Activated naive CD4-positive, alpha-beta T cell treated with anti-CD3 and anti-CD28 coated beads for 36 hours (primary cell): ENCODE measurements at regions not wholly inside any gene's neighbourhood (a gene's known extent, or its start where the extent isn't known, plus 50 kb on each side); places are given as distances from the start of the nearest gene placed in this dataset.
"Not testable (repeated sequence)": the region's sequence is repeated elsewhere in the genome, so short reads cannot be mapped to it uniquely, and the experiment has no call there.

ENCODE experiments used
- CTCF ChIA-PET: fragments of 350-600 bp; sonication (Branson Sonifier 250); formaldehyde crosslinking; loops from one replicate; lab custom pipeline; 2021; ENCODE audit warnings: antibody characterized with exemption; lab: Charles Lee
- DNase-seq: peaks from one replicate; pipeline ENCODE4 v3.0.0-alpha.2; 2020
- H3K27ac Mint-ChIP-seq: one replicate; pipeline ENCODE4 v1.8.0; 2021; ENCODE audit warnings: mild to moderate bottlenecking, mixed read lengths
- H3K27me3 Mint-ChIP-seq: one replicate; pipeline ENCODE4 v1.8.0; 2021; ENCODE audit warnings: low read depth, mixed read lengths
- H3K36me3 Mint-ChIP-seq: one replicate; pipeline ENCODE4 v1.8.0; 2021; ENCODE audit warnings: low read depth, mixed read lengths
- H3K4me1 Mint-ChIP-seq: one replicate; pipeline ENCODE4 v1.8.0; 2021; ENCODE audit warnings: low read depth, mixed read lengths
- H3K4me3 Mint-ChIP-seq: one replicate; pipeline ENCODE4 v1.8.0; 2021; ENCODE audit warnings: mild to moderate bottlenecking, moderate library complexity, mixed read lengths
- H3K9me3 Mint-ChIP-seq: one replicate; pipeline ENCODE4 v1.8.0; 2021; ENCODE audit warnings: mixed read lengths
- intact Hi-C: fragments of 100-400 bp; cut with micrococcal nuclease; formaldehyde crosslinking; loops from one replicate; pipeline ENCODE4 v1.15.1; 2023

DNA sequence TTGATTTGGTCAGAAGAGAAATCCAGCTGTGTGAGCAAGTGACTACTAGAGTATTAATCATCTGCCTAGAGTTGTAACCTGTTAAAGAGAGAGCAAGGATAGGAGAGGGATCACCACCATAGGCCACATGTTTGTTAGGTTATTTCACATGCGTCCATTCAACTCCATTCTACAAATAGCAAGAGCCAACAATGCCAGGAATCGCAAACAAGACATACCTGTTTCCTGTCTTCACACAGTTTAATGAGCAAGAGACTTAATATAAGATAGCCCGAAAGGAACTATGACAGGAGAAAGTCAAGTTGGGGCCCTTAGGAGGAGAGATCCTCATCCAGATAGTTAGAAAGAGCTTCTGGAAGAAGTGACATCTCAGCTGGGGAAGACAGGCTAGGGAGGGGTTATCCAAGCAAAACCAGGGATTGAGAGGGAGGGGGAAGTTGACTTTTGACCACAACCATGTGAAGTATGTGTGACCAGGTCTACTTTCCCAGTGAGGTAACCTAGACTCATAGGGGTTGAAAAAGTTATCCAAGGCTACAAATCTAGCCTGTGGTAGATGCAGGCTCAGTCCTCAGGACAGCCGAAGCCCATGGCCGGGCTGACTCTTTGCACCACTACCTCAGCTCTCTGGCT lies 147.4 kb downstream of the ALDH8A1 start:
- Mint-ChIP-seq H3K4me1 (no peaks in the 10 kb centered on the region), H3K9me3 (no peaks in the 10 kb centered on the region), H3K27me3 (no peaks in the 10 kb centered on the region), H3K4me3 (no peak overlapping the region), H3K27ac (no peak overlapping the region), H3K36me3 (no peaks in the 10 kb centered on the region)
- CTCF ChIA-PET: interaction anchor here (1.2 kb wide), 1 partner anchor 21 kb away, joined by 3 read pairs; no protein-coding TSS in a partner anchor
- intact Hi-C loops: no loop called here
- DNase-seq: no peak

DNA sequence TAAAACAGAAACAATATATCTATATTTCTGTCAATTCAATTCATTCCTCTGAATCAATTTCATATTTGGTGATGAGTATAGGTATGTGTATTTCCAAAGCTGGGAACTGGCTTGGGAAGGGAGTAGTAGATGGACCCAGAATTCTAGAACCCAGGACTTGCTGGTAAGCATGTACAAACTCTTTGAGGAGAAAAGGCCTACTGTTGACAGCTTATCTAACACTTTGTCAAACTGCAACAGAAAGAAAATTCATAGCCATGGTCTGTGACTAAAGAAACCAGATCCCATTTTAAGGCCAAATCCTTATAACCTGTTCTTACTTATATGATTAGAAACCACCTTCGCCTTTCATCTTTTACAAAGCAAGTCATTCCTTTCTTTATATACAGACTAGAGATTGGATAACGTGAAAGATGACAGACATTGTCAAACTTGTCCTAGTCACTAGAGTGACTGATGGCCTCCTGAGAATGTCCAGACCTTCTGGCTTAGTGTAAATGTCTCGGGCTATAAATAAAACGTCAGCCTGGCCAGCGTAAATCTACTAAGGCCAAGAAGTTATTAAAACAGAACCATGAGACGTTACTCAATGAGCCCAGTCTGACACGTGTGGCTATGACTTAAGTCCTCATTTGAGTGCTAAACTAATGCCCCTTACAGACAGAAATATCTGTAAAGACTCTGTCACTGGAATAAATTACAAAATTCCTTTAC lies 152.3 kb downstream of the ALDH8A1 start:
- H3K4me1 Mint-ChIP-seq: no peaks in the 10 kb centered on the region

DNA sequence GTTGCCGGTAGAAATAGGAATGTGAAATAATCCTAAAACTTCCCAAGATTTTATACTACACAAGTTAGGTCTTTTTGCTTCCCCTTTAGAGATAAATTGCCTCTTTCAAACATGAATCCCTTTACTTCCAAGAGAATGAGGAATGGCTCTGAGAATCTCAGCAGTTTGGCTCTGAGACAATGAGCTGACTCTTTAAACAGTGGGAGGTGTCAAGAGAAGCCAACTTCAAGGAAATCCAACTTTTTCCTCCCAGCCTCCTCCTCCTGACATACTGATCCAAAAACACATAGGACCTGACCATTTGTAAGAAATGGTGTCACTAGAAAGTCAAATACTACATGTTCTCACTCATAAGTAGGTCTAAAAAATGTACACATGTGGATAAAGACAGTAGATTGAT lies 154.2 kb downstream of the ALDH8A1 start:
- no peak for DNase-seq
- Mint-ChIP-seq H3K4me1 (no peaks in the 10 kb centered on the region), H3K36me3 (peaks cover 5% of the 10 kb centered on the region), H3K4me3 (no peak overlapping the region), H3K27ac (no peak overlapping the region), H3K9me3 (peaks cover 18% of the 10 kb centered on the region), H3K27me3 (peaks cover 2% of the 10 kb centered on the region)
- CTCF ChIA-PET: interaction anchor here (1.1 kb wide), 1 partner anchor 155 kb away, joined by 3 read pairs; no protein-coding TSS in a partner anchor
- intact Hi-C loops: no loop called here

More for the DNA sequence above, 152.3 kb downstream of the ALDH8A1 start:
- H3K4me3 Mint-ChIP-seq: no peak overlapping the region
- H3K9me3 Mint-ChIP-seq: peaks cover 3% of the 10 kb centered on the region
- CTCF ChIA-PET: interaction anchor here (0.5 kb wide), 1 partner anchor 901 kb away, joined by 4 read pairs; no protein-coding TSS in a partner anchor
- H3K27ac Mint-ChIP-seq: no peak overlapping the region
- H3K36me3 Mint-ChIP-seq: peaks cover 3% of the 10 kb centered on the region
- intact Hi-C loops: no loop called here
- DNase-seq: no peak
- no peaks in the 10 kb centered on the region for H3K27me3 Mint-ChIP-seq

DNA sequence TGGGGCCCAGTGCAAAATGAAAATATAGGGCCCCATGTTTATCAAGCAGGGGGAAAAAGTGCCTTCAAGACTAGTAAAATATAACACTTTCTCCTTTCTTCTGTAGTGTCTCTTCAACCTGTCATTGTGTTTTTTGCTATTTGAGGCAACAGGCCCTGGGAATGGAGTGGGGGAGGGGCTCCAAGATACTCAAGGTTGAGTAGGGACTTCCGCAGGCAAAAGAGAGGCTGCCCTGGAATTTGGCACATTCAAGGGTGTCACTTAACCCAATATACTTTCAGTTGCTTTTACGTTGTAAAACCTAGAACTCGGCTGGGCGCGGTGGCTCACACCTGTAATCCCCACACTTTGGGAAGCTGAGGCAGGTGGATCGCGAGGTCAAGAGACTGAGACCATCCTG lies 154.9 kb downstream of the ALDH8A1 start:
- no peak overlapping the region for H3K4me3 Mint-ChIP-seq
- H3K27me3 Mint-ChIP-seq: peaks cover 2% of the 10 kb centered on the region
- H3K36me3 Mint-ChIP-seq: peaks cover 5% of the 10 kb centered on the region
- DNase-seq: no peak
- no peak overlapping the region for H3K27ac Mint-ChIP-seq
- H3K9me3 Mint-ChIP-seq: peaks cover 24% of the 10 kb centered on the region
- CTCF ChIA-PET: interaction anchor here (0.7 to 1.1 kb wide), 2 partner anchors 154 to 171 kb away, joined by 3 read pairs; no protein-coding TSS in a partner anchor
- no peaks in the 10 kb centered on the region for H3K4me1 Mint-ChIP-seq
- intact Hi-C loops: no loop called here

DNA sequence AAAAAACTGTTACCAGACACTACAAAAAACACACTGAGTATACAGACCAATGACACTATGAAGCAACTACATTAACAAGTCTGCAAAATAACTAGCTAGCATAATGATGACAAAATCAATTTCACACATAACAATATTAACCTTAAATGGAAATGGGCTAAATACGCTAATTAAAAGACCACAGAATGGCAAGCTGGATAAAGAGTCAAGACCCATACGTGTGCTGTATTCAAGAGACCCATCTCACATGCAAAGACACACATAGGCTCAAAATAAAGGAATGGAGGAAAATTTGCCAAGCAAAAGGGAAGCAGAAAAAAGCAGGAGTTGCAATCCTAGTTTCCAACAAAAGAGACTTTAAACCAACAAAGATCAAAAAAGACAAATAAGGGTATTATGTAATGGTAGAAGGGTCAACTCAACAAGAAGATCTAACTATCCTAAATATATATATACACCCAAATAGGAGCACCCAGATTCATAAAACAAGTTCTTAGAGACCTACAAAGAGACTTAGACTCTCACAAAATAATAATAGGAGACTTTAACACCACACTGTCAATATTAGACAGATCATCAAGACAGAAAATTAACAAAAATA lies 158.6 kb downstream of the ALDH8A1 start:
- H3K4me3 Mint-ChIP-seq, intact Hi-C loops, CTCF ChIA-PET, DNase-seq, H3K27ac Mint-ChIP-seq, H3K4me1 Mint-ChIP-seq, H3K27me3 Mint-ChIP-seq, H3K36me3 Mint-ChIP-seq: not testable (repeated sequence)
- H3K9me3 Mint-ChIP-seq: peaks cover 24% of the 10 kb centered on the region

DNA sequence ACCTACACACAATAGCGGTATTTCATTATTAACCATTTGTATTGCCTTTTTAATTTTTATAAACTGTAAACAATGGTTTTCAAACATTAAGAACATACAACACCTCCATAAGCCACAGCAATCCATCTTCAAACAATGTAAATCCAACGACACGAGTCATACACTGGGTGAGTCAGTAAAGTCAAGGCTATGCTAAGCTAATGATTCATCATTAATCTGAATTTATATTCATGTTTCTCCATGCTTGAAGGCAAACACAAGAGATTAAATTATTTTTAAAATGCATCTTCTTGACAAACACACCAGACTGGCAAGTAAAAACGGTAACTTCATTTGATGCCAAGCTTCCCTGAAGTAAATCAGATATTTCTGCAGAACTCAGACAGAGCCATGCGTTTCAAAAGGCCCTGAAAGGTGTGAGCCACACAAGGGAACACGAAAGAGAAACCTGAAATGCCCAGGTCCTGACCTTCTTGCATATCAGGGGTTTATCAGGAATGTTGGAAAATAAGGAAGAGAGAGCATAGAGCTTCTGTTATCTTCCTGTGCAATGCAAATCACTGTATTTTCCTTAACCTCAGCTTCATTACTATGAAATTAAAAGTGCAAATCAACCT lies 162.5 kb downstream of the ALDH8A1 start:
- CTCF ChIA-PET: interaction anchor here (0.7 kb wide), 1 partner anchor 638 kb away, joined by 3 read pairs; no protein-coding TSS in a partner anchor
- DNase-seq: no peak
- H3K4me3 Mint-ChIP-seq: no peak overlapping the region
- peaks cover 2% of the 10 kb centered on the region for H3K36me3 Mint-ChIP-seq
- H3K27ac Mint-ChIP-seq: no peak overlapping the region
- intact Hi-C loops: no loop called here
- peaks cover 2% of the 10 kb centered on the region for H3K27me3 Mint-ChIP-seq
- no peaks in the 10 kb centered on the region for H3K4me1 Mint-ChIP-seq
- H3K9me3 Mint-ChIP-seq: peaks cover 19% of the 10 kb centered on the region

DNA sequence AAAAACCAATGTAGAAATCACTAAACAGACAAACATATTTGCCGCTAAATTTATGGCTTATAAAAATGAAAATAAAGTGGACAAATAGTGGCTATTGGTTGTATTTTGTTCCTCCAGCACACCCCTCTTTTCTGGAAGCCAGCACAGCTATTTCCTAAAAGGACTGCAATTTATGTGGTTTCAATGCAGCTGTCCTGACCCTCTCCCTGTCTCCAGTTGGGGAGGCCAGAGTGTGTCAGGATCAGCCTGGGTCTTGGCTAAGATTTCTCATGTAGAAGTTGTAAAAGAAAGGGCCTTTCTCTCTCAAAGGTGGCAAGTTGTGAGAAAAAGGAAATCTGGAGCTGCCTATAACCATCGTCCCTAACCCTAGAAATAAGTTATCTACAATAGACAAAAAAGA lies 165.6 kb downstream of the ALDH8A1 start:
- Mint-ChIP-seq H3K4me3 (no peak overlapping the region), H3K9me3 (peaks cover 6% of the 10 kb centered on the region), H3K27me3 (no peaks in the 10 kb centered on the region), H3K27ac (no peak overlapping the region), H3K4me1 (no peaks in the 10 kb centered on the region), H3K36me3 (peaks cover 4% of the 10 kb centered on the region)
- intact Hi-C loops: no loop called here
- CTCF ChIA-PET: interaction anchor here (1.5 kb wide), 1 partner anchor 156 kb away, joined by 3 read pairs; no protein-coding TSS in a partner anchor
- no peak for DNase-seq

DNA sequence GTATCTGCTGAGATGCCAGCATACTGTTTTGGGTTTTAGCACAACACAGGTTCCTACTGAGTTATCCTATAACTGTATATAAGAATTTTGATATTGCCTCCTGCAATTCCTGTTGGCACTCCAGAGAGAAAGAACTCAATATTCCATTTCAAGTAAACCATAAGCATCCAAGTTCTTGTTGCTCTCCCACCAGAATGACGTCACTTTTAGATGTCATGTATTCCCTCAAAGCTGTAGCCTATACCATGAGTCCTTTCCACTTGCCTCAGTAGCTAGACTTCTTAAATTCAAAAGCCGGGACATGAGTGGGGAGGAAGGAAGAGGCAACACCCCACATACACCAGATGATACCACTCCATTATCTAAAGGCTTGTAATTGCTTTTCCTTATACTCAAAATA lies 171.5 kb downstream of the ALDH8A1 start:
- H3K4me1 Mint-ChIP-seq: no peaks in the 10 kb centered on the region
- DNase-seq: no peak
- H3K4me3 Mint-ChIP-seq: no peak overlapping the region
- intact Hi-C loops: no loop called here
- H3K36me3 Mint-ChIP-seq: peaks cover 4% of the 10 kb centered on the region
- H3K27ac Mint-ChIP-seq: no peak overlapping the region
- H3K9me3 Mint-ChIP-seq: peaks cover 14% of the 10 kb centered on the region
- CTCF ChIA-PET: interaction anchor here (0.6 kb wide), 1 partner anchor 162 kb away, joined by 5 read pairs; no protein-coding TSS in a partner anchor
- H3K27me3 Mint-ChIP-seq: no peaks in the 10 kb centered on the region

- H3K36me3 Mint-ChIP-seq: no peaks in the 10 kb centered on the region
- CTCF ChIA-PET: no interaction called here
- H3K27ac Mint-ChIP-seq: no peak overlapping the region
- peaks cover 3% of the 10 kb centered on the region for H3K27me3 Mint-ChIP-seq
- intact Hi-C loops: no loop called here
- H3K4me1 Mint-ChIP-seq: no peaks in the 10 kb centered on the region
- peaks cover 7% of the 10 kb centered on the region for H3K9me3 Mint-ChIP-seq
- no peak overlapping the region for H3K4me3 Mint-ChIP-seq
- no peak for DNase-seq
Observed at GRCh38 chr6:134774201-134774638, 175.7 kb downstream of the ALDH8A1 start.

GRCh38 chr6:134772671-134773360 lies 177.1 kb downstream of the ALDH8A1 start:
- CTCF ChIA-PET: interaction anchor here (0.6 to 1.0 kb wide), 3 partner anchors 110 to 976 kb away, joined by 3 to 6 read pairs (median 3); no protein-coding TSS in a partner anchor
- no peak overlapping the region for H3K4me3 Mint-ChIP-seq
- H3K36me3 Mint-ChIP-seq: no peaks in the 10 kb centered on the region
- H3K27ac Mint-ChIP-seq: no peak overlapping the region
- no peaks in the 10 kb centered on the region for H3K4me1 Mint-ChIP-seq
- no peak for DNase-seq
- H3K27me3 Mint-ChIP-seq: peaks cover 4% of the 10 kb centered on the region
- peaks cover 4% of the 10 kb centered on the region for H3K9me3 Mint-ChIP-seq
- intact Hi-C loops: no loop called here

- intact Hi-C loops: no loop called here
- no peak overlapping the region for H3K4me3 Mint-ChIP-seq
- no peaks in the 10 kb centered on the region for H3K9me3 Mint-ChIP-seq
- no peaks in the 10 kb centered on the region for H3K36me3 Mint-ChIP-seq
- peaks cover 4% of the 10 kb centered on the region for H3K27me3 Mint-ChIP-seq
- H3K27ac Mint-ChIP-seq: no peak overlapping the region
- no peak for DNase-seq
- CTCF ChIA-PET: interaction anchor here (1.4 to 1.7 kb wide), 2 partner anchors 172 to 645 kb away, joined by 3 to 4 read pairs; no protein-coding TSS in a partner anchor
- H3K4me1 Mint-ChIP-seq: no peaks in the 10 kb centered on the region
Observed at GRCh38 chr6:134768931-134769330, 181.0 kb downstream of the ALDH8A1 start.
